ENCODE measurements at regions not wholly inside any gene's neighbourhood (a gene's known extent, or its start where the extent isn't known, plus 50 kb on each side); places are given as distances from the start of the nearest gene placed in this dataset.

DNA sequence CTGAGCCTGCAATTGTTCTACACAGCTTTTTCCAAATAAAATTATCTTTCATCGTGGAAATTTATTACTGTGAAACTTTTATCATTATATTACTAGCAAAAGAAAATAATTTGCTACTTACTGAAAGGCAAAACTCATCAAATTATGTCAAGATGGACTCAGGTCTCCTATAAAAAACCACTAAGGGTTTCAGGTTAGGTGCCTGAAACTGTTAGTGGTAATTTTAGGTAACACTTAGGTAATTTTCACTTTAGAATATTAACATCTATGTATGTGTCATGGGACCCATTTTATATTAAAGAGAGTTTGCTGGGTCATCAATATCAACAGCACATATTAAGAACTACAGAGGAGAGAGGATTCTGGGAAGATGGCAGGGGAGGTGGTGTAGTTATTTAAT is 651.5 kb downstream of the CENPC start:
- no peaks in the 10 kb centered on the region for H3K27me3 ChIP-seq (ENCODE audit: control insufficient read depth, insufficient read depth, low read length)
- peaks cover 3% of the 10 kb centered on the region; the same call in 1 of the 2 replicates for H3K9me3 ChIP-seq (ENCODE audit: control insufficient read depth, insufficient read depth, low read depth, low read length)
- H3K4me1 ChIP-seq (ENCODE audit: control insufficient read depth, insufficient read depth, low read length) = no peaks in the 10 kb centered on the region
- H3K36me3 ChIP-seq (ENCODE audit: control insufficient read depth, insufficient read depth, low read length) = no peaks in the 10 kb centered on the region
- no peak overlapping the region for H3K9ac ChIP-seq (ENCODE audit: low read length)
- no peak overlapping the region for H3K4me3 ChIP-seq (ENCODE audit: low read depth, low read length)
- H3K27ac ChIP-seq (ENCODE audit: low read depth, low read length) = no peak overlapping the region

DNA sequence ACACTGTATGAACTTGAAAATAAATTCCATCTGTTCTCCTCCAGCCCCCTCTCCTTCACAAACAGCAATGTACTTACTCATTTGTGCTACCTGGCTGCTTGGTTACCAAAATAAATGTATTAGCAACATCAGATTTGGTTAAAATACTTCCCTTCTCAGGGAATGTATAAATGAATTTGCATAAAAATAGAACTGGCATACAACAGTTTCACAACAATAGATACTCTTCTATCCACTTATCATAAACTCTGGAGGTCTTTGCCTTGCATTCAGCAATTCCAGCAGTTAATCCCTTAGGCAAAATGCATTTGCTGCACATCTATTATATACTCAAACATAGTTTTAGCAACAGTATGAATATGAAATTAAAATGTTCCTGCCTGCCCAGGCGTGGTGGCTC is 658.2 kb downstream of the CENPC start:
- no peak overlapping the region for H3K27ac ChIP-seq (ENCODE audit: low read depth, low read length)
- H3K4me3 ChIP-seq (ENCODE audit: low read depth, low read length) = no peak overlapping the region
- no peaks in the 10 kb centered on the region for H3K27me3 ChIP-seq (ENCODE audit: control insufficient read depth, insufficient read depth, low read length)
- no peaks in the 10 kb centered on the region for H3K36me3 ChIP-seq (ENCODE audit: control insufficient read depth, insufficient read depth, low read length)
- peaks cover 7% of the 10 kb centered on the region for H3K4me1 ChIP-seq (ENCODE audit: control insufficient read depth, insufficient read depth, low read length)
- no peak overlapping the region for H3K9ac ChIP-seq (ENCODE audit: low read length)
- peaks cover 17% of the 10 kb centered on the region for H3K9me3 ChIP-seq (ENCODE audit: control insufficient read depth, insufficient read depth, low read depth, low read length)

DNA sequence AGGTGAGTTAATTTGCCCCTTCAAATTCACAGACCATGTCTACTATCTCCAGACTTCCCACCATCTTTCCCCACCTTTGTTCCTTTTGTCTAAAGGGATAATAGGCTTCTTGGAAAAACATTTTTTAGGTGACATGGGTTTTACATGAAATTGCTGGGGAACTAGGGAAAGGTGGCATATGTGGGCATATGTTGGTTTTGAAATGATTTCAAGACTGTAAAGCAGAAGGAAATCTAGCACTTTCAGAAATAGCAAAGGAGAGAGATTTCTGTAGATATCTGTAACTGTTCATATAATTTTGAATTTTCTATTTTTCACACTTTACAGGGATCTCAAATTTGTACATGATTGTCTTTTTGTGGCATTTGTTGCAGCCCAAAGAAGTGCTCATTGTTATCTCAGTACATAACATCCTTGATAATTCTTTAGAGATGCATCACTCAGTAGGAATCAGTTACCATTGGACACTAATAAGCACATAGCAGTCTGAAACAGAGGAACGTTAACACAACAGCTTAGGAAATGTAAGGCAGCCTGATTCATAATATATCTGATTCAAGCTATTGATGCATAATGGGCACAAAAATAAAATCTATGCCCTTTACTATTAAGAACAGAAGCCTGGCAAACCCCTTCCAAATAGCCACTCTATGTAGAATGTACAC is 659.7 kb downstream of the CENPC start:
- Histone ChIP-seq H3K9ac (ENCODE audit: low read length) (no peak overlapping the region), H3K4me1 (ENCODE audit: control insufficient read depth, insufficient read depth, low read length) (peaks cover 7% of the 10 kb centered on the region), H3K27me3 (ENCODE audit: control insufficient read depth, insufficient read depth, low read length) (no peaks in the 10 kb centered on the region), H3K36me3 (ENCODE audit: control insufficient read depth, insufficient read depth, low read length) (no peaks in the 10 kb centered on the region), H3K9me3 (ENCODE audit: control insufficient read depth, insufficient read depth, low read depth, low read length) (peaks cover 18% of the 10 kb centered on the region), H3K27ac (ENCODE audit: low read depth, low read length) (no peak overlapping the region), H3K4me3 (ENCODE audit: low read depth, low read length) (no peak overlapping the region)

DNA sequence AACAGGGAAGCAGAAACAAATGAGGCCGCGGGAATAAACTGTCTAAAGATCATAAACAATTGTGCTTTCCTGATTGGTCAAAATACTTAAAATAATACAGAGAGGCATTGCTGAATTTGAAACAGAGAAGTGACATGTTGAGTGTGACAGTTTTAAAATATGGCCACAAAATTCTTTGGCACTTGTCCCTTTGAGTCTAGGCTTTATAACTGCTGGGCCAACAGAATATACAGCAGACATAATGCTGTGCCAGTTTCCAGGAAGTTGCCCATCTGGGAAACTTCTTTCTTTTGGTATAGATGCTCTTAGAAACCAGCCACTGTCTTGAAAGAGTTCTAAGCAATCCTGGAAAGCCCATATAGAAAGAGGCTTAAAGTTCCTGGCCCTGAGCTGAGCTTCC is 668.4 kb downstream of the CENPC start:
- H3K4me1 ChIP-seq (ENCODE audit: control insufficient read depth, insufficient read depth, low read length) = no peaks in the 10 kb centered on the region

DNA sequence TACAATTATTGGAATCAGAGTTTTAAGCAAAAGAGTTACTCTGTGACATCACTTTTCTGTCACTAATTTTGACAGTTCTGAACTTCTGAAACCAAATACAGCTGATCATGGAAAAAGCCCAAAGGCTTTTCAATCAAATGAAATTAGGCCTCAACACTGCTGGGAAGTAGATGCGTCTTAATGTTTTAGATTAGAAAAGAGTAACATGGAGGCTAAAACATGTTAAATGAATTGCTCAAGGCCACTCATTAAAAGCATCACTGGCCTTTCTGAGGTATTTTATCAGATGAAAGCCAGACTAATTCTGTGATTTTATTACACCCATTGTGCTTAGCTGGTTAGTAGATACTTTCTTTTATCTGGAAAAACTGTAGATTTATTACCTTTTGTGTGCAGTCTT is 672.6 kb downstream of the CENPC start:
- Histone ChIP-seq H3K4me1 (ENCODE audit: control insufficient read depth, insufficient read depth, low read length) (no peaks in the 10 kb centered on the region), H3K27me3 (ENCODE audit: control insufficient read depth, insufficient read depth, low read length) (no peaks in the 10 kb centered on the region), H3K9me3 (ENCODE audit: control insufficient read depth, insufficient read depth, low read depth, low read length) (no peaks in the 10 kb centered on the region), H3K4me3 (ENCODE audit: low read depth, low read length) (no peak overlapping the region), H3K27ac (ENCODE audit: low read depth, low read length) (no peak overlapping the region), H3K9ac (ENCODE audit: low read length) (no peak overlapping the region), H3K36me3 (ENCODE audit: control insufficient read depth, insufficient read depth, low read length) (no peaks in the 10 kb centered on the region)

More for the DNA sequence above, 668.4 kb downstream of the CENPC start:
- Histone ChIP-seq H3K36me3 (ENCODE audit: control insufficient read depth, insufficient read depth, low read length) (no peaks in the 10 kb centered on the region), H3K27me3 (ENCODE audit: control insufficient read depth, insufficient read depth, low read length) (no peaks in the 10 kb centered on the region), H3K4me3 (ENCODE audit: low read depth, low read length) (no peak overlapping the region), H3K9ac (ENCODE audit: low read length) (no peak overlapping the region), H3K9me3 (ENCODE audit: control insufficient read depth, insufficient read depth, low read depth, low read length) (peaks cover under 1% of the 10 kb centered on the region), H3K27ac (ENCODE audit: low read depth, low read length) (no peak overlapping the region)

DNA sequence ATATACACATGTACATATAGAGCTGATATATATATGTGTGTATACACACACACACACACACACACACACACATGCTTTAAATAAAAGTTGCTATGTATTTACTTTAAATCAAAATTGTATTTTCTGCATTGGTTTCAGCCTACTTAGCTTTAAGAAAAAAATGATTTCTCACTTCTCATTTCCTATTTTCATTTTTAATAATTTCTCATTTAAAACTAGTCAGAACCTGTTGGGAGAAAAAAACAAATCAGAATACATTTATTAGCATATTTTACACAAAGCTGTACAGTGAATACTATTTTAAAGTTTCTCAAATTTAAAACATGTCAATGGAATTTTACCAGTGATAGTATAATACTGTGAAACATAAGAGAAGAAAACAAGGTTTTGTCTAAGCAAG is 681.8 kb downstream of the CENPC start:
- H3K4me3 ChIP-seq (ENCODE audit: low read depth, low read length) = no peak overlapping the region
- H3K36me3 ChIP-seq (ENCODE audit: control insufficient read depth, insufficient read depth, low read length) = no peaks in the 10 kb centered on the region
- H3K9me3 ChIP-seq (ENCODE audit: control insufficient read depth, insufficient read depth, low read depth, low read length) = 0 out of 2 replicates have a peak, but pooled peaks cover 3% of the 10 kb centered on the region
- H3K4me1 ChIP-seq (ENCODE audit: control insufficient read depth, insufficient read depth, low read length) = no peaks in the 10 kb centered on the region
- no peak overlapping the region for H3K9ac ChIP-seq (ENCODE audit: low read length)
- H3K27ac ChIP-seq (ENCODE audit: low read depth, low read length) = no peak overlapping the region
- H3K27me3 ChIP-seq (ENCODE audit: control insufficient read depth, insufficient read depth, low read length) = no peaks in the 10 kb centered on the region

DNA sequence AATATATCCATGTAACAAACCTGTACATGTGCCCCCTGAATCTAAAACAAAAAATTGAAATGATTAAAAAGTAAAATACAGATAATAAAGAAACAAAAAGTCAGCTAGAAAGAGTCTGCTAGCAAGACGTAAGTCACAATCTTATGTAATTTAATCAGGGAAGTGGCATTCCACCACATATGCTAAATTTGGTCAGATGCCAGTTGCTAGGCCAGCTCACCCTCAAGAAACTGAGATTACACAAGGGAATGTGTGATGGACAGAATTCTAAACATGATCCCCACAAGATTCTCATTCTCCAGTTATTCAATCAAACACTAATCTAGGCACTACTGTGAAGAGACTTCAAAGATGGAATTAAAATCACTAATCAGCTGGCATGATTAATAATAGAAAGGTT is 689.3 kb downstream of the CENPC start:
- Histone ChIP-seq H3K9me3 (ENCODE audit: control insufficient read depth, insufficient read depth, low read depth, low read length) (0 out of 2 replicates have a peak, but pooled peaks cover 3% of the 10 kb centered on the region), H3K27me3 (ENCODE audit: control insufficient read depth, insufficient read depth, low read length) (no peaks in the 10 kb centered on the region), H3K4me1 (ENCODE audit: control insufficient read depth, insufficient read depth, low read length) (no peaks in the 10 kb centered on the region), H3K27ac (ENCODE audit: low read depth, low read length) (no peak overlapping the region), H3K9ac (ENCODE audit: low read length) (no peak overlapping the region), H3K4me3 (ENCODE audit: low read depth, low read length) (no peak overlapping the region), H3K36me3 (ENCODE audit: control insufficient read depth, insufficient read depth, low read length) (no peaks in the 10 kb centered on the region)

DNA sequence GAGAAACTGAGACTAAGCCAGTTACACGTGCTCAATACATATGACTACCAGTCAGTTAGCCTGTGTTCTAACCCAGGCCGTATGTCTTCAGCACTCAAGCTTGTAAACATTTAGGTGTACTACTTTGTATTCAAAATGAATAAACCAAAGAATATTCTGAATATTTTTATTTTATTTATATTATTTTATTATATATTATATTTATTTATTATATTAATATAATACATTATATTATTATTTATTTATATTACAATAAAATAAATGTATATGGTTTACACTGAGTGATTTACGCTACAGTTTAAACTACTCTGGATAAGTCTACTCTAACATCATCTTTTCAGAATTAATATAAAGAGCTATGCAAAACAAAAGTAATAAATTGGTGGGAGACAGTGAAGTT is 691.5 kb downstream of the CENPC start:
- Histone ChIP-seq H3K27me3 (ENCODE audit: control insufficient read depth, insufficient read depth, low read length) (no peaks in the 10 kb centered on the region), H3K4me1 (ENCODE audit: control insufficient read depth, insufficient read depth, low read length) (no peaks in the 10 kb centered on the region), H3K27ac (ENCODE audit: low read depth, low read length) (no peak overlapping the region), H3K36me3 (ENCODE audit: control insufficient read depth, insufficient read depth, low read length) (no peaks in the 10 kb centered on the region), H3K9ac (ENCODE audit: low read length) (no peak overlapping the region), H3K9me3 (ENCODE audit: control insufficient read depth, insufficient read depth, low read depth, low read length) (no peaks in the 10 kb centered on the region), H3K4me3 (ENCODE audit: low read depth, low read length) (no peak overlapping the region)

DNA sequence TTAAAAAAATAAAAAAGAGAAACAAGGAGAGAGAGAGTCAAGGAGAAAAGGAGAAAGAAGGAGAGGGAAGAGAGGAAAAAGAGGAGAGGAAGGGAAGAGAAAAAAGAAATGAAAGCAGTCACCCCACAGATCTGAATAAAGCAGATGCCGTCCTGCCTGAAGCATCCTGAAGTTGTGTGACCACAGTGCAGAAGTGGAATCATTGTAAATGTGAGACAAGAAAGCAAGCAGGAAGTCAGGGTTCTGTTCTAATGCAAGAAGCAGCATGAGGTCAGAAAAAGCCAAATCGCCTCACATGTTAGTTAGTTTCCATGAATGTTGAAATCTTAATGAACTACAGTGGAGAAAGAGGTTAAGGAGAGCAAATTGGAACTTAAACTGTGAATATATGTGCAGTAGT is 692.5 kb downstream of the CENPC start:
- Histone ChIP-seq H3K4me3 (ENCODE audit: low read depth, low read length) (no peak overlapping the region), H3K4me1 (ENCODE audit: control insufficient read depth, insufficient read depth, low read length) (no peaks in the 10 kb centered on the region), H3K27ac (ENCODE audit: low read depth, low read length) (no peak overlapping the region), H3K27me3 (ENCODE audit: control insufficient read depth, insufficient read depth, low read length) (no peaks in the 10 kb centered on the region), H3K9me3 (ENCODE audit: control insufficient read depth, insufficient read depth, low read depth, low read length) (no peaks in the 10 kb centered on the region), H3K9ac (ENCODE audit: low read length) (no peak overlapping the region), H3K36me3 (ENCODE audit: control insufficient read depth, insufficient read depth, low read length) (no peaks in the 10 kb centered on the region)

DNA sequence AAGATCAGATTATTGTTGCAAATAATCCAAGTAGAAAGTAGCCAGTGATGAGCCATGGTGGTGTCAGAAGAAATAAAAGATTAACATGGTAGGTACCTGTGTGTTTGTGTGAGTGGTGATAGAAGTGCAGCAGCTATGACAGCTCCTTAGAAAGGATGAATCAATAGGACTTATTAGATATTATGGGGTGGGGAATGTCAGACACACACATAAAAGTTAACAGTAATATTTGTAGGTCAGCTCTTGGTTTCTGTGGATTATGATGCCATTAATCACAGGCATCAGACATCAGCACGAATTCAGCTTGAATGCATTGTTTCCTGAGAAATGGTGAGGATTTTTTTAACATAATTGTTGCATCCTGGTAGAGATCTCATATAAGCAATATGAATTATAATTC is 695.7 kb downstream of the CENPC start:
- Histone ChIP-seq H3K4me3 (ENCODE audit: low read depth, low read length) (no peak overlapping the region), H3K36me3 (ENCODE audit: control insufficient read depth, insufficient read depth, low read length) (no peaks in the 10 kb centered on the region), H3K27me3 (ENCODE audit: control insufficient read depth, insufficient read depth, low read length) (no peaks in the 10 kb centered on the region), H3K27ac (ENCODE audit: low read depth, low read length) (no peak overlapping the region), H3K9me3 (ENCODE audit: control insufficient read depth, insufficient read depth, low read depth, low read length) (no peaks in the 10 kb centered on the region), H3K9ac (ENCODE audit: low read length) (no peak overlapping the region), H3K4me1 (ENCODE audit: control insufficient read depth, insufficient read depth, low read length) (no peaks in the 10 kb centered on the region)

DNA sequence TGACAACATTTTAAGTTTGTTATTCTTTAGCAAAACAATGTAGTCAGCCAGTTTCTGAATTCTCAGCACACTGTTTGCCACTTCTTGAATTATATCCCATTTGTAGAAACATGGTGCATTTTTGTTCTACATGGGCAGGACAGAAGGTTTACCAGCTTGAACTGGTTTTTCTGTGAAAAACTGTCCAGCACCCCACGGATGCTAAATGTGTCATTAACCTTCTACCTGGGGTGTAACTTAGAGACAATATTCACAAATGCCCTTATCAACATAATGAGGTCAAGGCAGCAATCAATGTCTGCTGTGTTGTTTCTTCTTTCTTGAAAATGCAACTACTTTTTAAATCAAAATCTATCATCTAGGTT is 702.6 kb downstream of the CENPC start:
- H3K9ac ChIP-seq (ENCODE audit: low read length) = no peak overlapping the region
- H3K27ac ChIP-seq (ENCODE audit: low read depth, low read length) = no peak overlapping the region
- H3K9me3 ChIP-seq (ENCODE audit: control insufficient read depth, insufficient read depth, low read depth, low read length) = peaks cover 4% of the 10 kb centered on the region; the same call in 1 of the 2 replicates
- no peak overlapping the region for H3K4me3 ChIP-seq (ENCODE audit: low read depth, low read length)
- no peaks in the 10 kb centered on the region for H3K27me3 ChIP-seq (ENCODE audit: control insufficient read depth, insufficient read depth, low read length)
- no peaks in the 10 kb centered on the region for H3K4me1 ChIP-seq (ENCODE audit: control insufficient read depth, insufficient read depth, low read length)
- H3K36me3 ChIP-seq (ENCODE audit: control insufficient read depth, insufficient read depth, low read length) = no peaks in the 10 kb centered on the region
